Posterior vena cava (tissue), 2 donors: ENCODE measurements at regions not wholly inside any gene's neighbourhood (a gene's known extent, or its start where the extent isn't known, plus 50 kb on each side); places are given as distances from the start of the nearest gene placed in this dataset.

Experiments used
- DNase-seq: peaks from one replicate; pipeline ENCODE4 v3.0.0-alpha.2; 2020; ENCODE audit warnings: low spot score
- intact Hi-C, 2 donors: fragments of 100-400 bp; cut with DNase I; formaldehyde crosslinking; loops; one replicate each; pipeline versions ENCODE4 v1.14.1 to v1.14.2; 2022 to 2023
- donor health status: DM: yes; HTN: yes; CAD: no.
- donor health status: DM: yes; HTN: yes; CAD: no.

- intact Hi-C loops = no loop called here
- no peak for DNase-seq
Observed at GRCh38 chr2:71888751-71889445, 258.8 kb downstream of the CYP26B1 start.

GRCh38 chr2:71887196-71887595 lies 260.5 kb downstream of the CYP26B1 start:
- intact Hi-C loops = no loop called here
- no peak for DNase-seq

- DNase-seq = no peak
- intact Hi-C loops = no loop called here
Observed at GRCh38 chr2:71886241-71886640, 261.4 kb downstream of the CYP26B1 start.

- DNase-seq = no peak
- intact Hi-C loops = no loop called here
Observed at GRCh38 chr2:71884303-71885042, 263.2 kb downstream of the CYP26B1 start.

- intact Hi-C loops = no loop called here
- peak; percentile 90 for DNase-seq
Observed at GRCh38 chr2:71882949-71883472, 264.7 kb downstream of the CYP26B1 start.

- intact Hi-C loops = no loop called here
Observed at GRCh38 chr2:71882236-71882946, 265.3 kb downstream of the CYP26B1 start.

GRCh38 chr2:71880846-71881610 lies 266.6 kb downstream of the CYP26B1 start:
- DNase-seq = peak; percentile 95
- intact Hi-C loops = no loop called here

More at GRCh38 chr2:71882236-71882946, 265.3 kb downstream of the CYP26B1 start:
- peak; percentile 56 for DNase-seq

- DNase-seq = peak; percentile 36
- intact Hi-C loops = no loop called here
Observed at GRCh38 chr2:71880287-71880686, 267.4 kb downstream of the CYP26B1 start.

- intact Hi-C loops = no loop called here
- peak; percentile 82 for DNase-seq
Observed at GRCh38 chr2:71879509-71880184, 268.0 kb downstream of the CYP26B1 start.

- intact Hi-C loops = no loop called here
- peak; percentile 59 for DNase-seq
Observed at GRCh38 chr2:71878626-71879508, 268.8 kb downstream of the CYP26B1 start.

GRCh38 chr2:71877636-71878035 lies 270.0 kb downstream of the CYP26B1 start:
- intact Hi-C loops = no loop called here
- no peak for DNase-seq

GRCh38 chr2:71876542-71877451 lies 270.9 kb downstream of the CYP26B1 start:
- no peak for DNase-seq

GRCh38 chr2:71872466-71873051 lies 275.1 kb downstream of the CYP26B1 start:
- intact Hi-C loops = no loop called here
- peak; percentile 59 for DNase-seq

More at GRCh38 chr2:71876542-71877451, 270.9 kb downstream of the CYP26B1 start:
- intact Hi-C loops = no loop called here

- peak; percentile 19 for DNase-seq
- intact Hi-C loops = no loop called here
Observed at GRCh38 chr2:71865391-71865965, 282.2 kb downstream of the CYP26B1 start.

GRCh38 chr2:71864085-71864484 lies 283.6 kb downstream of the CYP26B1 start:
- intact Hi-C loops = no loop called here
- peak; percentile 31 for DNase-seq

GRCh38 chr2:71863396-71863795 lies 284.3 kb downstream of the CYP26B1 start:
- DNase-seq = no peak
- intact Hi-C loops = no loop called here
